Forelimb muscle (tissue), 1 donor: ENCODE measurements at regions not wholly inside any gene's neighbourhood (a gene's known extent, or its start where the extent isn't known, plus 50 kb on each side); places are given as distances from the start of the nearest gene placed in this dataset.
"Not testable (repeated sequence)": the region's sequence is repeated elsewhere in the genome, so short reads cannot be mapped to it uniquely, and the experiment has no call there.

Experiments used
- DNase-seq: peaks from one replicate; pipeline ENCODE4 v3.0.0-alpha.2; 2013; ENCODE audit warnings: low read depth

DNA sequence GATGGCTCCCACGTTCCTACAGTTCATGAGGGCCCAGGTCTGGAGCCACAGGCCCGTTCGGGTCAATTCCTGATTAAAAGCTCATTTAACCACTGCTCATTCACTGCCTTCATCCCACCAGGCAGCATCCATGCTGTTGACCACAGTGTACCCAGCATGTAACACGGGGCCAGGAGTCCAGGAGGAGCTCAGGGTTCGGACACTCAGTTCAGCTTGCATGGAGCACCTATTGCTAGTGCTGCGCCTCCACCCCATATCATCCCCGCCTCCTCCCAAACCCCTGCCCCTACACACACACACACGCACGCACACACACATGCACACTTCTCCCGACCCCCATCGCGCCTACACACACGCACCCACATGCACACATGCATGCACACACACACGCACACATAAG is 72.9 kb upstream of the SNTG2 start:
- DNase-seq, result no peak

DNA sequence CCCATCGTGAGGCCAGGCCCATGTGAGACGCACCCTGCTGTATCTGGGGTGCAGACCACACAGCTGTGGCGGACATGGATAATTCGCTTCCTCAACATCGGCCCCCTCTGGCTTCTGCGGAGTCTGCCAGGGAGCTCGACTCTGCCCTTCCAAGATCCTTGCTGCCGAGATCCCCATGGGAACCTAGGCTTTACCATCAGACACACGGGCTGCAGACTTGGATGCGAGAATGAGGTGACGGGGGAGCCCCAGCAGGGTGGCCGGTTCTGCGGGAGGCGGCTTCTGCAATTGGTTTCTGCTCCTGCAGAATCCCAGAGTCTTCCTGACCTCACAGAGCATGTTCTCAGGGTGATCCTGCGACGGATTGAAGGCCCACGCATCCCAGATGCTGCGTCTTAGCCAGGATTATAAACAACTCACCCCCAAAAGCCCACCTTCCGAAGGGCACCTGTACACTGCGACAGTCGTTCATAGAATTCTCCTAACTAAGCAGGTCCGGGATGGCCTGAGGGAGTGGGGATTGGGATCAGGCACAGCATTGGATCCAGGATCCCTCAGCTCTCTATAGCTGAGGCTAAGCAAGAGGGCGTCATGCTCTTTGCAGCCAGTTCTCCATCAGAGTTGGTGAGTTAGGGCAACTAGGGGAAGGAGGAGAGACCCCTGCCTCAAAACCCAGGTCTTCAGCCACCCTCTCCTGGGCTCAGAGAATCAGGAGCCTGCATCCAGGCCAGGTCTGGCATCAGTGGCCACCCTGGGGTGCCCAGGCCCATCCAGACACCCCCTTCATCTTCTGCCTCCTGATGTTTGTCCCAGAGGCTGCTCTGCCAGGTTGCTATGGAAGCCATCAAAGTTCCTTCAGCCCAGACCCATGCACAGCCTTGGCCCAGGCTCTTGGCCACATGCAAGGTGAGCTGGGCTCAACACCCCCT is 74.7 kb upstream of the SNTG2 start:
- no peak for DNase-seq

DNA sequence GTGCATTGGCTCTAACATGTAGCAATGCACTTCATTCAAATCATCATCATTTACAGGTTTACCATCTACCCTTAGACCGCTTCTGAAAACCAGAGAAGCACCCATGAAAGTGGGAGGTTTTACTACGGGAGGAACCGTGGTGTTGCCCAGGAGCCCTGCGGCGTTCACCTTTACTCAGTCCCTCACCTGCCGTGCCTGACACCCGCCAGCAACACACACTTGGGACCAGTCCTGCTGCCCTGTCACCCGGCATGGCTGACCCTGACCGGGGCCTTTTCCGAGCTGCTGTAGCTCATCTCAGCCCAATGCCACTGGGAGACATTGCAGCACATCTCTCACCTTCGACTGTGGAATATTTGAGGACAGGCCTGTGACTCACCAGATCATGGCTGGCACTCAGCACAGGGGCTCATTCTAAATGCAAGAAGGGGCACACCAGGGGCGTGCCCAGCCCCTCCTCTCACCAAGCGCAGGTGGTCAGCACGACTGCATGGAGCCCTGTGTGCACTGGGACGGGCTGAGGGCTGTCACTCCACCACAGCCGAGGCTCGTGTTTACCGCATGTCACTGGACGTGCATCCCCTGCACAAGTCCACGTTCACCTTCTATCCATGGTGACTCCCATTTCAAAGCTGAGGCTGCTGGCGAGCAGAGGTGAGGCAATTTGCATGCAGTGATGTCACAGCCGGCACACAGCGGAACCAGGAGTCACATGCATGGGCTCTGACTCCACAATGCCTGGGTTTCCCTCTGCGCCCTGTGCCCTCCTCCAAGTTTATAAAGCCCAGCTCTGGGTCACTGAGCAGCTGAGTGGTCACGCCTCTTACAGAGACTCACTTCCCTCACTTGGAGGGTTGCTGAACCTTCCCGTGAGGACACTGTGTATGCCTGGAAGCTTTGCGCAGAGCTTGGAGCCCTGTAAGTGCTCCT is 76.7 kb upstream of the SNTG2 start:
- no peak for DNase-seq

DNA sequence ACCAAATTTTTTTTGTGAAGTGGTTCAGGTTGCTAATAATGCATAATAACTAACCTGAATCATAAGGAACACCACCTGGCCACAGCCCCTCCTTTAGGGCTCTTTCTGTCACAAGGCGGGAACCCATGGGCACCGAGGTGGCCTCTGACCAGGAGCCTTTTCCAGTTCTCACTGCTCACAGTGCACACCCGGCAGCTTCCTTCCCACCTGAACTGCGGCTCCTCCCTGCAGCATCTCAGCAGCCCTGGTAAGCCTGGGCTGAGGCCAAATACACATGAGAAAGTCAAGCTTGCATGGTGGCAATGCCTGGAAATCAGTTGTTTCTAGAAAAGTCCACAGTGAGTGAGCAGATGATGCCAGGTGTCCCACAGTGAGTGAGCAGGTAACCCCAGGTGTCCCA is 77.6 kb upstream of the SNTG2 start:
- DNase-seq, result no peak

DNA sequence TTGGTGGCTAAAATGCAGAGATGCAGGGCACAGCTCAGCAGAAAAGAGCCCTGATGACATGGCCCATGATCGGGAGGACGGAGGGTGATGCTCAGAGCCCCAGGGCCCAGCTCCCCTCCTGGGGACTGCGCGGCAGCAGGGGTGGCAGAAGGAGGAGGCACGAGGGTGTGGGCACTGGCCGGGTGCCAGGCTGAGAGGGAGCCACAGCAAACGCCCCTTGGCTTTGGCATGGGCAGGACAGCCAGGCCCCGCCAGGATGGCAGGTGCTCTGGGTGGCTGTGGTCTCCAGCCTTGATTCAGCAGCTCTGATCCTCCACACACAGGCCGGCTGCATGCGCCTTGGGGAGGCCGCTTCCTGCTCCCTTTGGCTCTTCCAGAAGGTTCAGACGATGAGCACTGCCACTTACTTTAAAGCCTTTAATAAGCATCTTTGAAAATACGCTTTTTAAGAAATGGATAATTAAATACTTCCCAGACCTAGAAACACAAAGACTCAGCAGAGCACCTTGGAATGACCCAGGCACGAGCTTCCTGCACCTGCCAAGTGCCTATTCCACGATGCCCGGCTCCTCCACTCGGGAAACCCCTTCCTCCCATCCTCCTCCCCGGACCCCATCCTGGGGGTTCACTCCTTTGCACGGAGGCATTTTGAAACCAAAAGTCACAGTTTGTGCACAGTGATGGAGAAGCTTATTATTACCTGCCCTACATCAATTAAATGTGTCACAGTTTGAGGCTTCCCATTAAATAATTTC is 78.5 kb upstream of the SNTG2 start:
- DNase-seq, result no peak

DNA sequence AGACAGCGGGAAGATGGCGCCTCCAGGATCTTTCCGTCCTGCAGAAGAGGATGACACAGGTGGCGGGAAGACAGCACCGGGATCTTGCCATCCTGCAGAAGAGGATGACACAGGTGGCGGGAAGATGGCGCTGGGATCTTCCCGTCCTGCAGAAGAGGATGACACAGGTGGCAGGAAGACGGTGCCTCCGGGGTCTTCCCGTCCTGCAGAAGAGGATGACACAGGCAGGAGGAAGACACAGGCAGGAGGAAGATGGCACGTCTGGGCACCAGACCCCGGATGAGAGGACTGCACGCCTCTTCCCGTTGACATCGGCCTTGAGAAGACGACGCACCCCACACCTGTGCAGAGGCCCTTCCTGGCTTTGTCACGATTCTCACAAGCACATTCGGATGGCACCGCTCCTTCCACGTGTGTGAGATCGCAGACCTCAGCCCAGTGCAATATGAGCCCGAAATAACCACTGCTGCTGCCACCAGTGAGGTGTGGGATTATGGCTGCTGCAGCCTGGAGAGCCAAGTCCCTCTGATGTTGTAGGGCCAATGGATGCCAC is 79.4 kb upstream of the SNTG2 start:
- DNase-seq, result no peak

DNA sequence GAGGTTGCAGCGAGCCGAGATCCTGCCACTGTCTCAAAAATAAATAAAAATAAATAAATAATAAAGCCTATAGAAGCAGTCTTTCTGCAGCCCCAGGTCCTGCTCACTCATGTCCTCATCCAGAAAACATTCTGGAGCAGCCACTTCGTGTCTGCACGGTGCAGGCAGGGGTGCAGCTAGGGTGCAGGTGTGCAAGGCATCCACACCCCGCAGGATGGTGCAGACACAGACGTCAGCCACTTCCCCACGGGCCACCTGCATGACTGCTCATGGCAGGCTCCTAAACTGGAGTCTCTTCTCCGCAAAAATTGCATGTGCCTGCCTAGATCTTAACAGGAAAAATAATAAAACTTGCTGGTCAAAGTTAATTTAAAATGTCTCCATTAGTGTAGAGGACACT is 80.2 kb upstream of the SNTG2 start:
- DNase-seq, result no peak

DNA sequence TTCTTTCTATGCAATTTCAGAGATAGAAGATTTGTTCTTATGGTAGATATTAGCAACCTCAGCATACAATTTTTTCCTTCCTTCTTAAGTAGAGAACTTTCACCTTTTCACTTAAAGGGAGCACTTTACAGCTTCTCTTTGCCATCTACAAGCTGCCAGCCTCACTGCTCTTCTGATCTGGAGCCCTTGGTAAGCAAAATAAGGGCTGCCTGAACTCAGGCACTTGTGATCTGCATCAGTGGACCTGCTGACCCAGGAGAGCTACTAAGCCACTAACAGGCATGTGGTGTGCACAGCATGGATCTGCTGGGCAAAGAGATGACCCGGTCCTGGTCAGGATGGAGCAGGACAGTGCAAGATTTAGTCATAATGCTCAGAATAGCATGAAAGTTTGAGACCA is 80.8 kb upstream of the SNTG2 start:
- DNase-seq, result no peak

DNA sequence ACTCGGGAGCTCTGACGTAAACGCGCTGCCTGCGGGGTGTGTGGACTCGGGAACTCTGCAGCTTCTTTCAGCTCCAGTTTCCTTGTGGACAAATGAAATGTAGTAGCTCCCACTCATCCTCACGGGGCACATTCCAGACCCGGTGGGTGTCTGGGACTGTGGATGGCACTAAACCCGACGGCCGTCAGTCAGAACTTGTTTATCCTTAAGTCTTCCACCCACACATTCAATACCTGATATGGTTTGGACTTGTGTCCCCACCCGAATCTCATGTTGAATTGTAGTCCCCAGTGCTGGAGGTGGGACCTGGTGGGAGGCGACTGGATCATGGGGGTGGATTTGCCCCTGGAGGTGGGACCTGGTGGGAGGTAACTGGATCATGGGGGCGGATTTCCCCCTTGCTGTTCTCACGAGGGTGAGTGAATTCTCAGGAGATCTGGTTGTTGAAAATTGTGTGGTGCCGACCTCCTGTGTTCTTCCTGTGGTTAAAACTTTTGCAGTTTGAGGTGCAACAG is 81.2 kb upstream of the SNTG2 start:
- DNase-seq, result no peak

DNA sequence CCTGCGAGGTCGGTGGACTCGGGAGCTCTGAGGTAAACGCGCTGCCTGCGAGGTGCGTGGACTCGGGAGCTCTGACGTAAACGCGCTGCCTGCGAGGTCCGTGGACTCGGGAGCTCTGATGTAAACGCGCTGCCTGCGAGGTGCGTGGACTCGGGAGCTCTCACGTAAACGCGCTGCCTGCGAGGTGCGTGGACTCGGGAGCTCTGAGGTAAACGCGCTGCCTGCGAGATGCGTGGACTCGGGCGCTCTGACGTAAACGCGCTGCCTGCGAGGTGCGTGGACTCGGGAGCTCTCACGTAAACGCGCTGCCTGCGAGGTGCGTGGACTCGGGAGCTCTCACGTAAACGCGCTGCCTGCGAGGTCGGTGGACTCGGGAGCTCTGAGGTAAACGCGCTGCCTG is 81.8 kb upstream of the SNTG2 start:
- DNase-seq, result not testable (repeated sequence)

DNA sequence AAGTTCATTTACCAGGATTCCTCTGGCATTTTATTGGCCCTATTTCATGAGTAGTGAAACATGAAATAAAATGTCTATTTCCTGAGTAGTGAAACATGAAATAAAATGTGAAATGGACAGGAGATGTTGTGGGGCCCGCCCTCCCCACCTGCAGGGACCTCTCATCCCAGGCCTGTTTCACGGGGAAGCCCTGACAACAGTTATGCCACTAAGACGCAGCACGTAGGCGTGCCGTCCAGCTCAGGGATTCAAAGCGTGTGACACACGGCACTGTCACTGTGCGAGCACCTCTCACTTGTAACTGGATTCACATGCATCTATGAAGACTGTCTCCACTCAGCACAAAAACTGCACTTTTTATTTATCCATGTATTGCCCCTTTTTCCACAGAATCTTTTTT is 83.4 kb upstream of the SNTG2 start:
- no peak for DNase-seq

DNA sequence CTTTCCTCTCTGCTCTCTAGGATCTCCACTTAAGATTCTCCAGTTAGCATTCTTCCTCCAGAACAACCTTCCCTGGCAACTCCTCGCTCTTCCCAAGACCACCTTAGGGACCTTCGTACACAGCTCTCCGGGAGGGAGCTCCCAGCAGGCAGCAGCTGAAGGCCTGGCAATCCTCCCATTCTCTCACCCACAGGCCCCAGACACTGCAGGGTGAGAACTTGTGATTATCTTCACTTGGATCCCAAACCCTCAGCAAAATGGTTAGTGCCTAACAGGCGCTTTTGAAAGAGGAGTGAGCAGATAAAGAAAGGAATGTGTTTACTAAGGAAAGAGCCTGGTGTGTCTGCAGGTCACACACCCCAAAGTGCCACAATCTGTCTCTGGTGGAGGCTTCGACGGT is 83.8 kb upstream of the SNTG2 start:
- DNase-seq, result no peak

DNA sequence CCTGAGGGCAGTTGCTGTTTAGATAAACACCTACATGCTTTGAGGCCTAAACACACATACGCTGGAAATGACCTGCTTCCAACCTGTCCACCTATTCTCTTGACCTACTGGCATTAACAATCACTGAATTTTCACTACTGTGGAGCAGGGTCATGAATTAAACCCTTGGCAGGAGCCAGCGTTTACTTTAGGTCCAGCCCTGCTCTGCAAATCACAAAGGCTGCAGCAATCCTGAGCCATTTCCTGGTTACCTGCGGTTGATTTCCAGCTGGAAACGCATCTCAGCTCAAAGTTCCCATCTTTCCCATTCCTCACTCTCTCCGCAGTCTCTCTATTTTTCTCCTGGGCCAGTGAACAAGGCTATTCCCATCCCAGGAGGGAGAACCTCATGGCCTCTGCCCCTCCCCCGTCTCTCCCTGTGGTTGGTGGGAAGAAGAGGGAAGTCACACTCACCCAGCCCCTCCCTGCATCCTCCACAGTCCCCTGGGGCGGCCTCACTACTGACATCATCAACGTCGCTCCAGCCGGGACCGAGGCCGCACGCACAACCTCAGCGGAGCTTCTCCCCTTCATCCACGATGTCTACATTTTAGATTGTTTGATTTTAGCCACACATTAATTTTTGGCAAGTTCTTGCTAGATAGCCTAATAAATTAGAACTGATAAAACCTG is 84.5 kb upstream of the SNTG2 start:
- no peak for DNase-seq

DNA sequence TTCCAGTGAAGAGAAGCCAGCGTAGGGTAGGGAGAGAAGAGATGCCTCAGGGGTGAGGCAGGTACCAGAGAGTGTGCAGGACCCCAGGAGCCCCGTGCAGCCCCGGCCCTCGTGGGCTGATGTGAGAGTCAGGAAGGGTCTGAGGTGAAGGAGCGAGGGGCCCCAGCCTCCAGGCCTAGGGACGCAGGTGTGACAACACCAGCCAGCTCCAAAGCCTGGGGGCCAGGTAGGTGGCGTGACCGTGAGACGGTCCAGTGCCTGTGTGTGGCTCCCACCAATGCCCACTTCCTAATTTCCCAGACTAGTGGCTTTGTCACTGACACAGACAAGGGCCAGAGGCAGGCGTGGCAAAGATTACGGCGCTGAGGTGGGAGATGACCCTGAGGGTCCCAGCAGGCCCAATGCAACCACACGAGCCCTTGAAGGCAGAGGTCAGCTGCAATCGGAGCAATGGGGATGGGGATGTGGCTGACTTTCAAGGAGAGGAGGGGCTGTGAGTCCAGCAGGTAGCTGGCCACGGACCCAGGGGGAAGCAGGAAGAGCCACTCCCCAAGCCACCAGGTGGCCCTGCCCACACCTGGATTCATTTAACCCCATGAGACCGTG is 86.0 kb upstream of the SNTG2 start:
- DNase-seq, result no peak

DNA sequence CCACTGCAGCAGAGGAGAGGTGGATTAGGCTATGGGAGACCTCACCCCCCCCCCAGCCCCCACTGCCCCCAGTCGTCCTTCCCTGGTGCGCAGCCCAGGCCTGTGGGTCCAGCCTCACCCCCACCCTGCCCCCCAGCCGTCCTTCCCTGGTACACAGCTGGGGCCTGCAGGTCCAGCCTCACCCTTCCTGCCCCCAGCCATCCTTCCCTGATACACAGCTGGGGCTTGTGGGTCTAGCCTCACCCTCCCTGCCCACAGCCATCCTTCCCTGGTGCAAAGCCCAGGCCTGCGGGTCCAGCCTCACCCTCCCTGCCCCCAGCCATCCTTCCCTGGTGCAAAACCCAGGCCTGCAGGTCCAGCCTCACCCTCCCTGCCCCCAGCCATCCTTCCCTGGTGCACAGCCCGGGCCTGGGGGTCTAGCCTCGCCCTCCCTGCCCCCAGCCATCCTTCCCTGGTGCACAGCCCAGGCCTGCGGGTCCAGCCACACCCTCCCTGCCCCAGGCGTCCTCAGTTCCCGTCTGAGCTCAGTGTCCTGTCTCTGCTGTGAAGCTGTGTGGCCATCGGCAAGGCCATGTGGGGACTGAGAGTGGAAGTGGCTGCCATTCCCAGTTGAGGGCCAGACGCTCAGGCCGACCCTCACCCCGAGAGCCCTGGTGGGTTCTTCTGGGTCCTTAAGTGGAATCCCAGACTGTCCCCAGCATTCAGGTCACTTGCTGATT is 86.8 kb upstream of the SNTG2 start:
- DNase-seq, result no peak

DNA sequence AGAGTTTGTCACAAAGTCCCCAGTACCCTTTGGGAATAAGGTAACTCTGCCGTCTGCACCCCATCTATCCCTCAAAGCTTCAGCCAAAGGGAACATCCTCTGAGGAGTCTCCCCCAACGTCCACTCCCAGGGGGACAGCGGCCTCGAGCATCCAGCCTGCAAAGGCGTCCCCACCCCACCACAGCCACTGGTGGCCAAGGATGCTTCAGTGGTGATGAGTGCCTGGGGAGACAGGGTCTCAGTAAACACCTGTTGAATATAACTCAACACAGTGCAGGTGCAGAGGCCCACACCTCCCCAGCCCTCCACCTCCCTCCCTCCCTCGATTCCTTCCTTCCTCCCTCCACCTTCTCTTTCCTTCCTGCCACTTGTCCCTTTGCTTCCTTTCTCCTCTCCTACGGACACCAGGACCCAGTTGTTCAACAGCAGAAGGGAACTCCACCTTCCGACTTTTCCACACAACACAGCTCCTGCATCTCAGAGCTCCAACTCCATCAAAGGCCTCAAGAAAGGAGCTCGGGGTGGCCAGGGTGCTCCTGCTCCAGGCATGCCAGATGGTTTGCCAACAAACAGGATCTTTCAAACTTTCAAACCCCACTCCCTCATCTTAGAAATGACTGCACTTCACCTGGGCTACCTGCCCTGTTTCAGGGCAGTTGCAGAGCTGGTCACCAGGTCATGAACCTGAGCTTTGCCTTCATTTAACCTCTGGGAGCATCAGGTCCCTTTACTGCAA is 87.8 kb upstream of the SNTG2 start:
- DNase-seq, result no peak

DNA sequence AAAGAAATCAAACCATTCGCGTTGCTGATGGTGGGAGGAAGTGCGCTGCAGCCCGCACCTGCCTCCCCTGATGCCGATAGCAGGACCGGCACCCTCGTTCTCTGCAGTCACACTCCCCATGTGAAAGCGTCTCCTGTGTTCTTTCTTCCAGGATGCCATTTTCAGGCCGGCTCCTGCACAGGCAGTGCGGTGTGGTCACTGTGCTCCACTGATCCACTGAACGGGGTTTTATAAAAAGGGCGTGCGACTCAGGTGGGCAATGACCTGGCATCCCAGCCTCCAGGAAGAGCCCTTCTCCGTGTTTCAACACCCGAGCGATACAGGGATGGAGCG is 88.3 kb upstream of the SNTG2 start:
- no peak for DNase-seq

DNA sequence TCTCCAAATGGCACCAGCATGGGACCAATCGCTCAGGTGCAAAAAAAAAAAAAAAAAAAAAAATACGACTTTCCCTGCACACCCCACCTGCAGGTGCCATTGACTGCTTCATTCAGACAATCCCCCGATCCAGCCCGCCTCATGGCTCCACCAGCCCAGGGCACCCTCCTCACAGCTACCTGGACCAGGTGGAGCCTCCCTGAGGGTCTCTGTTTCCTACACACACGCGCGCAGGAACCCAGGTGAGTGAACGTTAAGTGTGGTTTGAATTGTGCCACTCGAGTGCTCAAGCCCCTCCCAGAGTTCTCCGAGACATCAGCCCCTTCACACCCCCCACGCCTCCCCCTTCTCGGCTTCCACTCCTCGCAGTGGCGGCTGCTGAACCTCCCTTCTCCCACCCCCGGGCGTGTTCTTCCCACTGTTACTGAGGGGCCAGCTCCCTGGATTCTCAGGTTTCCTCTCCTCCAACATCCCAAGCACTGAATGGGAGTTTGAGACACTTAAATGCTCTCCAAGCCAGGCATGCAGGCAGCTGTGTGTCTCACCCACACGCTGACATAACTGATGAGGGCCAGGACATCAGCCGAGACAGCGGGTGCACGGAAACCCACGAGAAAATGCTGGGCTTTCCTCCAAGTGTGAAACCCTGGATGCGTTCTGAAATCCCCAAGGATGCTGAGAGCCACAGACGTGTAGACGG is 88.8 kb upstream of the SNTG2 start:
- DNase-seq, result no peak
